CD4-positive, alpha-beta T cell treated with Interleukin-4 for 4 hours (primary cell): ENCODE measurements at regions not wholly inside any gene's neighbourhood (a gene's known extent, or its start where the extent isn't known, plus 50 kb on each side); places are given as distances from the start of the nearest gene placed in this dataset.
"Not testable (repeated sequence)": the region's sequence is repeated elsewhere in the genome, so short reads cannot be mapped to it uniquely, and the experiment has no call there.

Experiments
- DNase-seq: peaks from one replicate; pipeline ENCODE4 v3.0.0-alpha.2; 2020

- DNase-seq, result no peak
Measured at GRCh38 chr15:38614621-38615020, 50.0 kb upstream of the RASGRP1 start.

DNA sequence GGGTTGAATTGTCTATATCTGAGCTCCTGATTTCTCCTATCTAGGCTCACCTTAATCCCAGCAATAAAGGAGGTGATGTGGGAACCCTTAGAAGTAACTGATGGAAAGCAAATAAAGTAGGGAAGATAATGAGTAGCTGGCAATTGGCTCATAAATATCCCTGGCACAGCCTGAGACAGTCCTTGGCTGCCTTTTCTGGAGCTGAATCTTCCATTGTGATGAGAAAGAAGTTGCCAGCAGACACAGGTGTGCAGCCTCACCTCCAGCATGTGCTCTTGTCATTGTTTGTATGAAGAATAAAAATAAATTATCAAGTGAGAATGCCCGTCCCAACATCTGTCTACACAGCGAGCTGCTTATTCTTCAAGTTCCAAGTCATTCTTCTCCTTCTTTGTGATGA lies 53.2 kb upstream of the RASGRP1 start:
- no peak for DNase-seq

DNA sequence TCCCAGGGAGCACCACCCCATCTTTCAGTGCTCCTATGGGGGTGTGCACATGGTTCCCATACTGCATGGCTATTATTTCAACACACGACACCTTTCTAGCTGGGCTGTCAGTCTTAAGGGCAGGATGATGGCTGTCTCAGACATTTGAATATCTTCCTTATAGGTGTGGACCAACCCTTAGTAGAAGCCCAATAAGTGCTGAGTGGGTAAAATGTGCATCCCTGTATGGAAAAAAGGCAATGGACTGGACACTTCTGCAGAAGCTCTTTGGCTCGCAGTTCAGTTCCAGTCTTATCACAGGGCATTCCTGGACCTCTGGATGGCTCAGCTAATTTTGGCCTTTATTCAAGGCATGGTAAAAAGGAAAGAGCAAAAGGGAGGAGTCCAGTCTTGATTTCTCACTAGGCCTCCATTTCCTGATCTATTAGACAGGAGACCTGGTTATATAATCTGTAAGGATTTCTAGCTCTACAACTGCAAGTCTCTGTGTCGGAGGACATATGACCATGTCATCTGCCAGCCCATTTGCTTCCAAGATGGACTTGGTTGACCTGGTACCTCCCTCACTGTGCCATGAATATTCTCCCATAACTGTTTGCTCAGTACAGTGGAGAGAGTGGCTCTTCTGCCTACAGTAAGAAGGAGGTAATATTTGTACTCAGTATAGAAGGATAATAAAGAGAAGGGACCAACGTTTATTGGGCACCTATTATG lies 53.8 kb upstream of the RASGRP1 start:
- no peak for DNase-seq

DNA sequence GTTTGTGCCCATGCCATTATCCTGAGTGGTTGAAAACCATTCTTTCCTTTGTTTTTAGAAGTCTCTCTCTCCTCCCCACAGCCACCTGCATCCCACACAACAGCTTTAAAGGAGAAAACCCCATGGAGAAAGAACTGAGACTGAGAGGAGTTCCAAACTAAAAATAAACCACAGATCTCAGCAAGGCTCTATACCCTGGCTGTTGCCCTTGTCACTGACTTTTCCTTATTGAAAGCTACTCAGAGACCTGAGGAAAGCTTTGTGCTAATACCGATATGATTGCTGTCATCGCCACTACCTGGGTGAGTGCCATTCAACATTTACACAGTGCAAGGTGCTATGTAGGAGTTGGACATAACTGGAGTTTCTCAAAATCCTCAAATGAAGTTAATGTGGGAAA lies 55.5 kb upstream of the RASGRP1 start:
- no peak for DNase-seq

GRCh38 chr15:38620851-38621594 lies 56.4 kb upstream of the RASGRP1 start:
- DNase-seq, result no peak

GRCh38 chr15:38622304-38622703 lies 57.7 kb upstream of the RASGRP1 start:
- DNase-seq, result no peak

DNA sequence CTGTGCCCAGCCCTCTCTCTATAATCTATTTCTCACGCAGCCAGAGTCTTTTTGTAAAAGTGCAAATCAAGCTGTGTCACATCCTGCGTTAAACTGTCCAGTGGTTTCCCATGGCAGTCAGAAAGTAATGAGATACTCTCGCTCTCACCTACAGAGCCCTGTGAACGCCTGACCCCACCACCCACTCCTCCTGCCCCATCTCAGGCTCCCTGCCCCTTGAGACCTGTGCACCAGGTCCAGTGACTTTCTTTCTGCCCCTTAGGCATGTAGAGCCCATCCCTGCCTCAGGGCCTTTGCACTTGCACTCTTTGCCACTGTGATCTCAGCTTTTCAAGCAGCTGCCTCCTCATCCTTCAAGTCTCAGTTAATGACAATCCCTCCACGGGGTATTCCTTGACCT lies 58.3 kb upstream of the RASGRP1 start:
- DNase-seq, result no peak

- no peak for DNase-seq
Measured at GRCh38 chr15:38623744-38624143, 59.1 kb upstream of the RASGRP1 start.

GRCh38 chr15:38624244-38625205 lies 59.9 kb upstream of the RASGRP1 start:
- no peak for DNase-seq

DNA sequence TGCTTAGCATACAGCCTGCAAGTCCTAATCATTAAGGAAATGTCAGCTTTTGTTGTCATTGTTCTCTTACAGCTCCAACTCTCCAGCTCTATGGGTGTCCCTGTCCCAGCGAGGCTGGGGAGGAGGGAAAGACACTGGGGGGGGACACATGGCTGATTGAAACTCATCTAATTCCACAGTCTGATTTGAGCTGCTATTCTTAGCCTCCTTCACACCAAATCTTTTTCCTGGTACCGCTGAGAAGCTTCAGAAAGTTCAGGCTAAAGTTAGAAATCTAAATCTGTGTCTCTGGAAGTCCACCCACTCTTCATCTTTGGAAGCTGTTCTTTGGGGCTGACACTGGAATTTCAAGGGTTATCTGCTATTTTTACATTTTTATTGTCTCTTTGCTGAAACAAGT lies 61.3 kb upstream of the RASGRP1 start:
- no peak for DNase-seq

DNA sequence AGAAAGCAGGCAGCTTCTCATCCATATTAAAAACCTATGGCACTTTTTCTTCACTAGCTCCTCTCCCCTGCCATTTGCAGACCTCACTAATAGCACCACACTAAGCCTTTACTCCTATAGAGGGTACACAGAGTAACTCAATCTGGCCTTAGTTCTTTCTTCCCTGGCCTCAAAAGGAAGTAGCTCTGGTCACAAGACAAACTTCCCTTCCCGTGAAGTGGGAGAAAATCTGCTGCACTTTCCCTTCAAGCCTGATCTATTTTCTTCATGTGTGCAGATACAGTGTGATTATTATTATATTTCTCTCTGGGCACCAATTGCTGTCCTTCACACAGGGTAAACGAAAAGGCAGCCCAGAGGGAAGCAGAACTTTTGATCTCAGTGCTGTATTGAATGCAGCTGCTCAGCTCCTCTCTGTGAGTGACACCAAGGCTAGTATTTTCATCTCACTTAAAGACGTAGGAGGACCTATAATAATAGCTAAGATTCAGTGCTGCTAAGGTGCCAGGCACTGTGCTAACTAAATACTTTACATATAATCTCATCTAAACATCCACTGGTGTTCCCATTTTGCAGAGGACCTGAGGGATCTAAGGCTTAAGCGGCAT lies 61.9 kb upstream of the RASGRP1 start:
- no peak for DNase-seq

GRCh38 chr15:38627689-38628277 lies 63.2 kb upstream of the RASGRP1 start:
- no peak for DNase-seq

DNA sequence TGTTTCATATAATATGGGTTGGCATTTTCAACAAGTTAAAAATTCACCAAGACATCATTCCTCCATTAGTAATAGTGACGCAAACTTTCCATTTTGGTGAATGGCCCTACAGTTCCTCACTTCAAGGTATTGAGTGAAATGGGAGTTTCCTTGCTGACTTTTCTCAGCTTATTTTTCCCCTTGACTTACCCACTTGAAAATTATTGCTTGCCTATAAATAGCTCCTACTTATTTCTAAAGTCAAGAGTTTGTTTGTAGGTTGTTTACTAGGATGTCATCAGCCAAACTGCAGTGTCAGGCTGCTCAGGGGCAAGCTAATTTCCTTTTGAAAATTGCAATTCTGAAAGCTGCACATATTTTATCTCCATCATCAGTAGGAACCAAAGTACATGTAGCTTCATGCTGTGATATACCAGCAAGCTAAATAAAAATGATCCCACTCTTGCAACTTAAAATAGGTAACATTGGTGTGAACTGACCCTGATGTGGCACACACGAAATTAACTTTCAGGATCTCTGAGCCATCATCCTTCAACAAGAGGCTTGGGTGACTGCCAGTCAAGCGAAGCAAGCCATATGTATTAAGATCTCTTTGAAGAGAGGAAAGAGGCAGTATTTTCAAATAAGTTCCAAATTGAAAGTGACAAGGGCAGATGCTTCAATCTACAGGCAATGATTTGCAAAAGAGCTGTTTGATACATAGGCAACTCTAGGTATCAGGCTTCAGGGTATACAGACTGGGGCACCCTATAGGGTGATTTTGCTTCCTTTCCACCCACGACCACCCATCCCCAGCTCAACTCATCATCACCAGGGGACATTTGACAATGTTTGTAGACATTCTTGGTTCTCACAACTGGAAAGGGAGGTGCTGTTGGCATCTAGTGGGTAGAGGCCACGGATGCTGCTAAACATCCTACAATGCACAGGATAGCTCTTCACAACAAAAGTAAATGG lies 66.8 kb upstream of the RASGRP1 start:
- DNase-seq, result no peak

DNA sequence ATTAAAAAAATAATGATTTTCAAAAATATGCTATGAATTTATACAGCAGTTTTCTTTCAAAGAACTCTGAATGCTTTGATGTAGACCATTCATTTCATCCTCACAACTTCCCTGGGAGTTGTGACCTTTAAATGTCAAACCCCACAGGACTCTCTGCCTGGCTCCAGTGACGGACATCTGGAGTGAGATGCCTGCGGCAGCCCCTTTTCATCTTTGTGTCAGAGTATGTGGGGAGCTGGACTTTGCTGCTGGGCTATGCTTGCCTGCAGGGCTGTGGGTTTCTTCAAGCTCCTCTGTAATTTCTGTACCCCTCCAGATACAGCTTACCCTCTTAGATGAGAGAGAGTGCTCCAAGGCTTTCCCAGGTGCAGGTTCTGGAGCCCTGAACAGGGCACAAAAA lies 70.6 kb upstream of the RASGRP1 start:
- DNase-seq, result no peak

DNA sequence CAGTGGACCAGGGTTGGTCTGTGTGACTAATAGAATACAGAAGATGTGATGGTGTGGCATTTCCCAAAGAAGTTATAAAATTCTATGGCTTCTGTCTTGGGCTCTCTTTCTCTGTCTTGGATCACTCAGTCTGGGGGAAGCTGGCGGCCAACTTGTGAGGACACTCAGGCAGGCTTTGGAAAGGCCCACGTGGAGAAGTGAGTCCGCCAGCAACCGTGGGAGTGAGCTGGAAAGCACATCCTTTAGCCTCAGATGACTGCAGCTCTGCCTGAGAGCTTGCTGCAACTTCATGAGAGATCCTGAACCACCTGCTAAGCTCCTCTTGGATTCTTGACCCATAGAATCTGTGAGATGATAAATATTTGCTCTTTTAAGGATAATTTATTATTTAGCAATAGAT lies 72.0 kb upstream of the RASGRP1 start:
- DNase-seq, result no peak

DNA sequence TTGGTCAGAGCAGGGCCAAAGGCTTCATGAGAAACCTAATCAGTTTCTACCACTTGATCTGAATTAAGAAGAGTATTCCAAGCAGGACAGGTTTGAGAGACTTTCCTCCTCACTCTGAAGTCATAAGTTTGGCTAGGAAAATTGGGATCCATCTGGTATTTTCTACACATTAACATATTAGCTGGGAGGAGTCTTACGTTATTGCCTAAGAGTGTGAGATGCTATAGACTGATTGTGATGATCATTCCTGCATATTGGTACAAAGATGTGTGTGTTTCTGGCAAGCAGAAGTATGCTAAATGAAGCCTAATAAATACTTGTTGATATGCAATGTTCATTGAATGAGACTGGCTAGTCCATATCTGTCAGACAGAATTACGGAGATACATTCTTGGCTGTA lies 73.5 kb upstream of the RASGRP1 start:
- no peak for DNase-seq

- DNase-seq, result no peak
Measured at GRCh38 chr15:38638811-38639210, 74.2 kb upstream of the RASGRP1 start.

DNA sequence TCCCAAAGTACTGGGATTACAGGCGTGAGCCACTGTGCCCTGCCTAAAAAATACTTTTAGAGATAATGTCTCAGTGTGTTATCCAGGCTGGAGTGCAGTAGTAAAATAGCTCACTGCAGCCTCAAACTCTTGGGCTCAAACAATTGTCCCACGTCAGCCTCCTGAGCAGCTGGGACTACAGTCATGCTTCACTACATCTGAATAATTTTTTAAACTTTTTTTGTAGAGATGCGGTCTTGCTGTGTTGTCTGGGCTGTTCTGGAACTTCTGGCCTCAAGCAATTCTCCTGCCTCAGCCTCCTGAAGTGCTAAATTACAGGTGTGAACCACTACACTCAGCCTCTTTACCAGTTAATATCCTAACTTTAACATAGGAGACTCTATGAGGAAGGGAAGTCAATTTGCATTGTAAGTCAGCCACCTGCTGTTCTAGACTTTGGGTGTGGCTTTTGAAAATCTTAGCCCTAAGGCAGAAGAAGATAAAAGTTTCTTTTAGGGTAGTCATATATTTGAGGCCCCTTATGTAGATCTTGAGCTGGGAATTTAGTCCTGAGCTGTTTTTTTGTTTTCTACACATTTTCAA lies 78.2 kb upstream of the RASGRP1 start:
- no peak for DNase-seq

DNA sequence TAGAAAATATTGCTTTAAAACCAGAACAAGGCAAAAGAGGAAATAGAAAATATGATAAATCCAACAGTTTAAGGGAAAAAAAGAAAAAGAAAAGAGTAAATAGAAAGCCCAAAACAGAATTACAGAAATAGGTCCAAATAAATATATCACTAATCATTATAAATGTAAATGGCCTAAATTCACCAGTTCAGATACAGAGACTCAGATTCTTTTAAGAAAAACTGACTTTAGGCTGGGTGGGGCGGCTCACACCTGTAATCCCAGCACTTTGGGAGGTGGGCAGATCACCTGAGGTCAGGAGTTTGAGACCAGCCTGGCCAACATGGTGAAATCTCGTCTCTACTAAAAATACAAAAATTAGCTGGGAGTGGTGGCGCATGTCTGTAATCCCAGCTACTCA lies 79.7 kb upstream of the RASGRP1 start:
- not testable (repeated sequence) for DNase-seq

GRCh38 chr15:38646716-38647115 lies 82.1 kb upstream of the RASGRP1 start:
- no peak for DNase-seq

DNA sequence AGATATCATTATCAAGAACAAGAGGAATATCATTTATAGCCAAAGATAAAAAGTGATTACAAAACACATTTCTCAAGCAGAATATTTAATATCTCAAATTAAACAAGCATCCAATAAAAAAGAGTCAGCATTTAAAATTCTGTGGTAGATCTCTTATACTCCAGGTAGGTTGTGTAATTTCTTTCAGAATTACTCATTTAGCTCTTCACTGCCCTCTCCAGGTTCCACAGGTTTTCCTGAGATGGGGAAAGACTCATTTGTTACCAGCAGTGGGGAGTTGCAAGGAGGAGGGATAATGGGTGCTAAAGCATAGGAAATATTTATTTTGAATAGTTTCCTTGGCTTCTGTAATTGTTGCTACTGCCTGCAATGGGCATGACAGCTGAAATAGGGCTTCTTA lies 83.1 kb upstream of the RASGRP1 start:
- DNase-seq, result no peak
